KOPT-K1 (cell line): ENCODE measurements at regions not wholly inside any gene's neighbourhood (a gene's known extent, or its start where the extent isn't known, plus 50 kb on each side); places are given as distances from the start of the nearest gene placed in this dataset.
"Not testable (repeated sequence)": the region's sequence is repeated elsewhere in the genome, so short reads cannot be mapped to it uniquely, and the experiment has no call there.

Experiments
- H3K27ac ChIP-seq: fragments of 200-600 bp; sonication (generic); 2 replicates; pipeline ENCODE4 v1.5.1; 2016; ENCODE audit warnings: antibody characterized with exemption, mild to moderate bottlenecking, low read depth, low read length; ENCODE audit not compliant: poor library complexity, severe bottlenecking
- H3K36me3 ChIP-seq: fragments of 200-600 bp; sonication (generic); 2 replicates; pipeline ENCODE4 v1.5.1; 2017; ENCODE audit warnings: antibody characterized with exemption, mild to moderate bottlenecking, low read length, moderate library complexity; ENCODE audit not compliant: insufficient read depth
- H3K9me3 ChIP-seq: fragments of 200-600 bp; sonication (generic); 2 replicates; pipeline ENCODE4 v1.5.1; 2017; ENCODE audit warnings: antibody characterized with exemption, low read length, mild to moderate bottlenecking; ENCODE audit not compliant: insufficient read depth, poor library complexity, severe bottlenecking

GRCh38 chr7:125876431-125876830 lies 946.8 kb upstream of the POT1 start:
- Histone ChIP-seq H3K36me3 (no peaks in the 10 kb centered on the region), H3K9me3 (no peaks in the 10 kb centered on the region), H3K27ac (no peak overlapping the region)

GRCh38 chr7:125871431-125871830 lies 941.8 kb upstream of the POT1 start:
- Histone ChIP-seq H3K27ac (no peak overlapping the region), H3K9me3 (no peaks in the 10 kb centered on the region), H3K36me3 (no peaks in the 10 kb centered on the region)

- Histone ChIP-seq H3K27ac (no peak overlapping the region), H3K36me3 (no peaks in the 10 kb centered on the region), H3K9me3 (no peaks in the 10 kb centered on the region)
Measured at GRCh38 chr7:125857606-125858005, 928.0 kb upstream of the POT1 start.

DNA sequence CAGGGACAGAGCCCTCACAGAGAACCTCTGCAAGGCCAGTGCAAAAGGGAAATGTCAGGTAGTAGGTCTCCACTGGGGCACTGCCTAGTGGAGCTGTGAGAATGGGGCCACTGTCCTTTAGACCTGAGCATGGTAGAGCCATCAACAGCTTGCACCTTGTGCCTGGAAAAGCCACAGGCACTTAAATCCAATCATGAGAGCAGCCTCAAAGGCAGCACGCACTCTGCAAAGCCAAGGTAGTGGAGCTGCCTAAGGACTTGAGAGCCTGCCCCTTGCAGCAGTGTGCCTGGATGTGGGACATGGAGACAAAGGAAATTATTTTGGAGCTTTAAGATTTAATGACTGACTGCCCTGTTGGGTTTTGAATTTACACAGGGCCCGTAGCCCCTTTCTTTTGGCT lies 918.5 kb upstream of the POT1 start:
- Histone ChIP-seq H3K9me3 (no peaks in the 10 kb centered on the region), H3K27ac (no peak overlapping the region)

GRCh38 chr7:125847692-125848091 lies 918.1 kb upstream of the POT1 start:
- H3K9me3 ChIP-seq = no peaks in the 10 kb centered on the region

More for the DNA sequence above, 918.5 kb upstream of the POT1 start:
- H3K36me3 ChIP-seq = no peaks in the 10 kb centered on the region

GRCh38 chr7:125847055-125847454 lies 917.4 kb upstream of the POT1 start:
- Histone ChIP-seq H3K9me3 (no peaks in the 10 kb centered on the region), H3K27ac (no peak overlapping the region), H3K36me3 (no peaks in the 10 kb centered on the region)

More at GRCh38 chr7:125847692-125848091, 918.1 kb upstream of the POT1 start:
- H3K36me3 ChIP-seq = no peaks in the 10 kb centered on the region
- H3K27ac ChIP-seq = no peak overlapping the region

DNA sequence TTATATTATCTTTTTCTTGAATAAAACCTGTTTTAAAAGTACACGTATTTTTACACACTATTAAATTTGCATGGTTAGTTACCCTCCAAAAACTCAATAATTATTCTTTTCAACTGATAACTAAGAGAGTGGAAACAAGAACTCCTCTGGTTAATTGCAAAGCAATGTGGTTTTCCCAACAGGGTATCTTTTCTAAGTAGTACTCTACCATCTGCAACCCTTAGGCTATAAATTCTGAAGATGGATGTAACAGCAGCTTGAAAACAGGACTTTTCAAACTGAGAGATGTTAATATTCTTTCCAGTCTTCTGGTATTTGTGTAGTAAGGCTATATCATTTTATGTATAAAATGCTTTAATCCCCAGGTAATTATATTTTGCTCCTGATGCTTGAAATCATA lies 916.1 kb upstream of the POT1 start:
- Histone ChIP-seq H3K27ac (no peak overlapping the region), H3K36me3 (no peaks in the 10 kb centered on the region), H3K9me3 (no peaks in the 10 kb centered on the region)

DNA sequence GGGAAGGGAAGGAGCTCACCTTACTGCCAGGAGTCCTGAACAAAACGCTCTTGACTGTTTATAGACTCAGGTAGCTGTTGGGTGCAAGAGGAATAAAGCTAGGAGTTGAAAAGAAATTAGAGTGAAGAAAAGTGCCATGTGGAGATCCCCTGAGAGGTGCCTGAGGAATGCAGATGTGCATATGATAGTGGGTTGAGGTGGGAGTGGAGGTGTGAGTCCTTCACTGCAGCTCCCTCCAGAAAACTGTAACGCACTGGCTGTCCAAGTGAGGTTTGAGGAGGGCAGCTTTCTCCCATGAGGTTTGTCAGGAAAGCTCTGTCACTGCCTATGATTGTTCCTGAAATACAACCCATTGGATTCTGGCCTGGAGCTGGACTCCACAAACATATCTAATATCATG lies 904.8 kb upstream of the POT1 start:
- Histone ChIP-seq H3K36me3 (no peaks in the 10 kb centered on the region), H3K9me3 (no peaks in the 10 kb centered on the region), H3K27ac (no peak overlapping the region)

DNA sequence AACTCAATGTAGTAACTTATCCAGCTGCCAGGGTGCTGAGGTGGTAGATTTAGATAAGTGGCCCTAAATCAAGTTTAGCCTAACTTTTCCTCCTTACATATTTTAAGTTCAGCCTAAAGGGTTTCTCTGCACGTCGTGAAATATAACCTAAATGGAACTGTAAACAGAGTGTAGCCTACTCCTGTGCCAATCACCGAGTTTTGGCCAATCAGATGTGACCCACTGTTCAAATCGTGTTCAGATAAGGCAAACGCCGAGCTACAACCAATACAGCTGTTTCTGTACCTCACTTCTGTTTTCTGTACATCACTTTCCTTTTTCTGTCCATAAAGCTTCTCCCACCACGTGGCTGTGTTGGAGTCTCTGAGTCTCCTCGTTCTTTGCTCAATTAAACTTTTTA lies 904.2 kb upstream of the POT1 start:
- H3K36me3 ChIP-seq = no peaks in the 10 kb centered on the region
- H3K27ac ChIP-seq = no peak overlapping the region
- no peaks in the 10 kb centered on the region for H3K9me3 ChIP-seq

DNA sequence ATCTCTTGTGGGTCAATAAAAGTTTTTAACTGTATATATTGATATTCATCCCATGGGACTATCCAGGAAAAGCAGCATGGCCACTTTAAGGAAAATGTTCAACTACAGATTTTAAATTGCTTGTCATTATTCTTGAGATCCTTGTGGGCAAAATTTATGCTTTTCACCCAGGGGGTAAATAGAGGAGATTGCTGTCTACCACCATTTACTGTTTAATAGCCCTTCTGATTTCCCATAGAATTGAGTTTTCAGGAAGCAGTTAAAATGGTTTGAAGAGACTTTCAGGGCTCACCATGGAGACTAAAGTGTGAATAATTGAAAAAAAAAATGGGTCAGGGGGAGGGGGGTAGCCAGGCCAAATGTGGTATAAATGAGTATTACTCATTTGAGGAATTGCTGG lies 901.1 kb upstream of the POT1 start:
- H3K9me3 ChIP-seq = no peaks in the 10 kb centered on the region
- no peak overlapping the region for H3K27ac ChIP-seq
- no peaks in the 10 kb centered on the region for H3K36me3 ChIP-seq

- H3K27ac ChIP-seq = no peak overlapping the region
- H3K36me3 ChIP-seq = no peaks in the 10 kb centered on the region
- H3K9me3 ChIP-seq = no peaks in the 10 kb centered on the region
Measured at GRCh38 chr7:125828153-125828700, 898.6 kb upstream of the POT1 start.

DNA sequence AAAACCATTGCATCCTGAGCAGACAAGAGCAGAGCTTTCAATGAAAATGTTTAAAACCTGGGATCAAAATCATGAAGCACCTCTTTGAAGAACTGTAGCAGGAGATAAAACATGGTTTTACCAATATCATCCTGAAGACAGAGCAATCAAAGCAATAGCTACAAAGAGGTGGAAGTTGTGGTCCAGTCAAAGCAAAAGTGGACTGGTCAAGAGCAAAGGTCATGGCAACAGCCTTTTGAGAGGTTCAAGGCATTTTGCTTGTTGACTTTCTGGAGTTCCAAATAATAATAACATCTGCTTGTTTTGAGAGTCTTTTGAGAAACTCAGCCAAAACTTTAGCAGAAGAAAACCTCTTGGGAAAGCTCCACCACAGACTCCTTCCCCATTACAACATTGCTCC lies 893.9 kb upstream of the POT1 start:
- Histone ChIP-seq H3K36me3 (no peaks in the 10 kb centered on the region), H3K9me3 (no peaks in the 10 kb centered on the region)

DNA sequence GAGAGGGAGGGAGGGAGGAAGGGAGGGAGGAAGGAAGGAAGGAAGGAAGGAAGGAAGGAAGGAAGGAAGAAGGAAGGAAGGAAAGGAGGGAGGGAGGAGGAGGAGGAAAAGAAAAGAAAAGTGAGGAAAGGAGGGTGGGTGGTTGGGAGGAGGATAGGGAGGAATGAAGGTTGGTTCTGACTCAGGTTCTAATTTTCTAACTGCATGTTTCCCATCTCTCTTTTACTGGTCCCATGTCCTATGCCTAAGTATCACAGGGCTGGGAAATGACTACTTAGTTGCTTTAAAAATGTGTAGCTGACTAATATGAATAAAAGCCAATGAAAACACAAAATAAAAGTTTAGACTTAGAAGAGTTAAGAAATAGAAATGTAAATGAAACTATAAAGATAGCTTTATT lies 890.9 kb upstream of the POT1 start:
- H3K9me3 ChIP-seq = no peaks in the 10 kb centered on the region
- H3K36me3 ChIP-seq = no peaks in the 10 kb centered on the region
- H3K27ac ChIP-seq = no peak overlapping the region

More for the DNA sequence above, 893.9 kb upstream of the POT1 start:
- H3K27ac ChIP-seq = no peak overlapping the region

GRCh38 chr7:125814100-125814499 lies 884.5 kb upstream of the POT1 start:
- H3K27ac ChIP-seq = no peak overlapping the region
- no peaks in the 10 kb centered on the region for H3K36me3 ChIP-seq
- H3K9me3 ChIP-seq = no peaks in the 10 kb centered on the region

DNA sequence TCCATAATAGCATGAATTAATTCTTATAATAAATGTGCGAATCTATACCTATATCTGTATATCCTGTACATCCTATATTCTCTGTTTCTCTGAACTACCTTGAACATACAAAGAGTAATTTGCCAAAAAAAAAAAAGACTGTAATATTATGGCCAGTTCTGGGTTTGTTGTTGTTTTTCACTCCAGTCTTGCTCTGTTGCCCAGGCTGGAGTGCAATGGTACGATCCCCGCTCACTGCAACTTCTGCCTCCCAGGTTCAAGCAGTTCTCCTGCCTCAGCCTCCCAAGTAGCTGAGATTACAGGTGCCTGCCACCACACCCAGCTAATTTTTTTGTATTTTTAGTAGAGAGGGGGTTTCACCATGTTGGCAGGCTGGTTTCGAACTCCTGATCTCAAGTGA lies 876.9 kb upstream of the POT1 start:
- H3K27ac ChIP-seq, H3K9me3 ChIP-seq, H3K36me3 ChIP-seq: not testable (repeated sequence)

DNA sequence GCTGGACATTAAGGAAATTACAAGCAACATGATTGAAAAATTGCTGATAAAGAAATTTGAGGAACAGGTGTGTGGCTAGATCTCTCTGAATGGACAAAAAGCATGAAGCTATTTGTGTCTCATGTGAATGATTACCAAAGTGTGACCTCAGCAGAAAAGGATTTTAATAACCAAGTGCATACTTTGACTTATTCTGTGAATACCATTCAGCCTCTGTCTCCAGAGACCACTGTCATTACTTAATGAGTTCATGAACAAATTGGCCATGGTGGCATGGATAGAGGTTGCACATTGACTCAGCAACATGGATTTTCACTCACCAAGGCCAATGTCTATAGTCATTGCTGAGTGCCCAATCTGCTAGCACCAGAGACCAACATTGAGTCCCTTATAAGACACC lies 874.6 kb upstream of the POT1 start:
- Histone ChIP-seq H3K9me3 (no peaks in the 10 kb centered on the region), H3K27ac (no peak overlapping the region), H3K36me3 (no peaks in the 10 kb centered on the region)

DNA sequence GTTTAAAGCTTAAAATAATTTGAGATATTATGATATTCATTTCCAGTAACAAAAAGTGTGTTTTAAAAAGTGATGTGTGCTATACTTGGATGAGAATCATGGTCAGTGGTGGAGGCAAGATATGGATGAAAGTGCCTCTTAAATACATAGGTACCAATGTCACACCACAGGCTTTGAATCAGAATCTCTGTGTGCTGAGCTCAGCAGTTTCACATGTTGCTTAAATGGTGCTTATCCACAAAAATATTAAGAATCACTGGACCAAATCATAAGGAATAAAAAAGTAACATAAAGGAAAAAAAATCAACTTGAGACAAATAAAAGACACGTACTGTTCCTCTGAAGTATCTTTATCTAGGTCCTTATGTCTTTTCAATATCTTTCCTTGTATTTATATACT lies 850.5 kb upstream of the POT1 start:
- Histone ChIP-seq H3K27ac (no peak overlapping the region), H3K9me3 (no peaks in the 10 kb centered on the region), H3K36me3 (no peaks in the 10 kb centered on the region)
